ENCODE measurements at regions not wholly inside any gene's neighbourhood (a gene's known extent, or its start where the extent isn't known, plus 50 kb on each side); places are given as distances from the start of the nearest gene placed in this dataset.

DNA sequence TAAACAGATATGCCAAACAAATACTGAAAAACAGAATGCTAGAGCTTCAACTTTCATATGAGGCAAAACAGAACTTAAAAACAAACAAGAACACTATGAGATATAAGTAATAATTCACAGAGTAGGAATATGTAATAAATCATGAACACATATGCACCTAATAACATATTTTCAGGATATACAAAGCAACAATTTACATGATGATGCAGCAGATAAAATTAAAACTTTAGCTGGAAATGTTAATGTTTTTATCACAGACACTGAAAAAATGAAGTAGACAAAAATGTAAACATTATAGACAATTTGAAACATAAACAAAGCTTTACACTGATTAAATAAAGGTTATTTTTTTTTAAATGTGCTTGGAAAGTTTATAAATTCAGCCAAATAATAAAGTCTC, 443.1 kb upstream of the NFIA start:
- Histone ChIP-seq H3K27me3 (ENCODE audit: insufficient read depth, low read length) (no peaks in the 10 kb centered on the region; the same call in 1 of the 2 replicates), H3K27ac (ENCODE audit: low read depth, low read length) (no peak overlapping the region), H3K36me3 (ENCODE audit: control insufficient read depth in 1 of 2, insufficient read depth in 2 of 2, low read length in 2 of 2) (no peaks in the 10 kb centered on the region), H3K9me3 (ENCODE audit: control insufficient read depth in 1 of 2, insufficient read depth in 1 of 2, low read depth in 1 of 2, low read length in 2 of 2) (no peaks in the 10 kb centered on the region), H3K9me2 (ENCODE audit: insufficient read depth) (no peaks in the 10 kb centered on the region), H4K20me1 (ENCODE audit: insufficient read depth) (no peaks in the 10 kb centered on the region), H3K4me2 (ENCODE audit: low read length) (no peak overlapping the region), H3K4me1 (ENCODE audit: control insufficient read depth in 1 of 2, insufficient read depth in 2 of 2, low read length in 2 of 2) (no peaks in the 10 kb centered on the region), H2AFZ (ENCODE audit: low read depth, low read length, poor library complexity, severe bottlenecking) (peak overlapping the region; percentile 26), H3K79me2 (ENCODE audit: insufficient read depth, low read length) (no peaks in the 10 kb centered on the region), H3K9ac (ENCODE audit: low read length) (no peak overlapping the region), H3K4me3 (replicated peaks in 1 of 2; ENCODE audit: low read depth in 1 of 2, low read length in 2 of 2) (no peak overlapping the region)
- POLR2A ChIA-PET: no interaction called here
- CTCF ChIA-PET: no interaction called here
- no TSS peak for BruUV-seq (replicated peaks)
- DNase-seq (ENCODE audit: low read depth, low spot score) (no peak), ATAC-seq (no peak)
- intact Hi-C loops (cut with micrococcal nuclease): no loop called here
- no peak for TF ChIP-seq EGR1 (IDR thresholded peaks at IDR 0.05; ENCODE audit: low read depth)
- no peak for TF ChIP-seq CBX3 (IDR thresholded peaks at IDR 0.05; ENCODE audit: low read depth)
- RAD21 ChIA-PET (ENCODE audit: low non-redundant PET in 1 of 2, low total read pairs in 2 of 2, uncharacterized antibody in 2 of 2, unreplicated experiment in 2 of 2): no interaction called here

DNA sequence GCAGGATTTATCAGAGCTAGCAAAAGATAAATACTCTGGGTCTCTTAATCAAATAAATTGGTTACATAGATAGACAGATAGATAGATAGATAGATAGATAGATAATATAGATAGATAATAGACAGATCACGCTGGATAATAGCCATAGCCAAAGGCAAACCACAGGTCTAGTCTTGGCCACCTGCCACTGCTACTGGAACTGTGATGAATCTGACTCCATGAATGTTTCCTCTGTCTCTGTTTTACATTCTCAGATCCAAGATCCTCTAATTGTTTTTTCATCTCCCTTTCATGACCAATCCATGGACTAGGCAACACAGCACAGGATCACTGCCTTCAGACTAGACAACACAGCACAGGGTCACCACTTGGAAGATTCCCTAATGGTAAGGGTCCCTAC, 444.7 kb upstream of the NFIA start:
- no peaks in the 10 kb centered on the region for H3K36me3 ChIP-seq (ENCODE audit: control insufficient read depth in 1 of 2, insufficient read depth in 2 of 2, low read length in 2 of 2)
- no peaks in the 10 kb centered on the region for H3K9me3 ChIP-seq (ENCODE audit: control insufficient read depth in 1 of 2, insufficient read depth in 1 of 2, low read depth in 1 of 2, low read length in 2 of 2)
- H3K4me2 ChIP-seq (ENCODE audit: low read length): no peak overlapping the region
- POLR2A ChIA-PET: no interaction called here
- no TSS peak for BruUV-seq (replicated peaks)
- H3K4me3 ChIP-seq (replicated peaks in 1 of 2; ENCODE audit: low read depth in 1 of 2, low read length in 2 of 2): no peak overlapping the region
- H2AFZ ChIP-seq (ENCODE audit: low read depth, low read length, poor library complexity, severe bottlenecking): no peak overlapping the region
- H3K27ac ChIP-seq (ENCODE audit: low read depth, low read length): no peak overlapping the region
- H3K27me3 ChIP-seq (ENCODE audit: insufficient read depth, low read length): no peaks in the 10 kb centered on the region; the same call in 1 of the 2 replicates
- no peak for DNase-seq (ENCODE audit: low read depth, low spot score)
- RAD21 ChIA-PET (ENCODE audit: low non-redundant PET in 1 of 2, low total read pairs in 2 of 2, uncharacterized antibody in 2 of 2, unreplicated experiment in 2 of 2): no interaction called here
- H3K4me1 ChIP-seq (ENCODE audit: control insufficient read depth in 1 of 2, insufficient read depth in 2 of 2, low read length in 2 of 2): no peaks in the 10 kb centered on the region
- CTCF ChIA-PET: no interaction called here
- ATAC-seq: no peak
- H3K9ac ChIP-seq (ENCODE audit: low read length): no peak overlapping the region
- no peaks in the 10 kb centered on the region for H3K9me2 ChIP-seq (ENCODE audit: insufficient read depth)
- H3K79me2 ChIP-seq (ENCODE audit: insufficient read depth, low read length): no peaks in the 10 kb centered on the region
- no peaks in the 10 kb centered on the region for H4K20me1 ChIP-seq (ENCODE audit: insufficient read depth)
- intact Hi-C loops (cut with micrococcal nuclease): no loop called here
- no peak for TF ChIP-seq SIN3A (IDR thresholded peaks at IDR 0.05; ENCODE audit: low read depth)
- no peak for TF ChIP-seq TCF7L2 (IDR thresholded peaks at IDR 0.05; ENCODE audit: borderline replicate concordance, extremely low read depth, insufficient read depth, insufficient read length)
- no peak for TF ChIP-seq FOSL1 (IDR thresholded peaks at IDR 0.05; ENCODE audit: low read depth)
- no peak for TF ChIP-seq SP1 (IDR thresholded peaks at IDR 0.05; ENCODE audit: low read depth)
- no peak for TF ChIP-seq RAD21 (IDR thresholded peaks at IDR 0.05; ENCODE audit: low read depth)
- no peak for TF ChIP-seq POLR2AphosphoS5 (IDR thresholded peaks at IDR 0.05; ENCODE audit: low read depth, low read length)
- no peak for TF ChIP-seq ZNF274 (IDR thresholded peaks at IDR 0.05; ENCODE audit: low read depth, low read length)
- no peak for TF ChIP-seq EZH2phosphoT487 (IDR thresholded peaks at IDR 0.05; ENCODE audit: borderline replicate concordance)
- TF ChIP-seq CEBPB (IDR thresholded peaks at IDR 0.05; ENCODE audit: low read depth): no peak
- no peak for TF ChIP-seq POLR2A (IDR thresholded peaks at IDR 0.05; ENCODE audit: borderline replicate concordance, extremely low read depth, insufficient read depth, insufficient read length)
- TF ChIP-seq JUND (IDR thresholded peaks at IDR 0.05): no peak
- TF ChIP-seq CBX3 (IDR thresholded peaks at IDR 0.05; ENCODE audit: low read depth): no peak
- TF ChIP-seq, protein P1, sequence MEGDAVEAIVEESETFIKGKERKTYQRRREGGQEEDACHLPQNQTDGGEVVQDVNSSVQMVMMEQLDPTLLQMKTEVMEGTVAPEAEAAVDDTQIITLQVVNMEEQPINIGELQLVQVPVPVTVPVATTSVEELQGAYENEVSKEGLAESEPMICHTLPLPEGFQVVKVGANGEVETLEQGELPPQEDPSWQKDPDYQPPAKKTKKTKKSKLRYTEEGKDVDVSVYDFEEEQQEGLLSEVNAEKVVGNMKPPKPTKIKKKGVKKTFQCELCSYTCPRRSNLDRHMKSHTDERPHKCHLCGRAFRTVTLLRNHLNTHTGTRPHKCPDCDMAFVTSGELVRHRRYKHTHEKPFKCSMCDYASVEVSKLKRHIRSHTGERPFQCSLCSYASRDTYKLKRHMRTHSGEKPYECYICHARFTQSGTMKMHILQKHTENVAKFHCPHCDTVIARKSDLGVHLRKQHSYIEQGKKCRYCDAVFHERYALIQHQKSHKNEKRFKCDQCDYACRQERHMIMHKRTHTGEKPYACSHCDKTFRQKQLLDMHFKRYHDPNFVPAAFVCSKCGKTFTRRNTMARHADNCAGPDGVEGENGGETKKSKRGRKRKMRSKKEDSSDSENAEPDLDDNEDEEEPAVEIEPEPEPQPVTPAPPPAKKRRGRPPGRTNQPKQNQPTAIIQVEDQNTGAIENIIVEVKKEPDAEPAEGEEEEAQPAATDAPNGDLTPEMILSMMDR (IDR thresholded peaks at IDR 0.05 in 2 of 3, conservative IDR thresholded peaks at IDR 0.05 in 1 of 3; ENCODE audit: borderline replicate concordance in 1 of 3, insufficient read depth in 1 of 3, low read depth in 2 of 3, low read length in 2 of 3): no peak
- TF ChIP-seq ELF1 (IDR thresholded peaks at IDR 0.05; ENCODE audit: borderline replicate concordance, low read depth): no peak
- no peak for TF ChIP-seq EZH2 (IDR thresholded peaks at IDR 0.05)
- TF ChIP-seq, protein P2, sequence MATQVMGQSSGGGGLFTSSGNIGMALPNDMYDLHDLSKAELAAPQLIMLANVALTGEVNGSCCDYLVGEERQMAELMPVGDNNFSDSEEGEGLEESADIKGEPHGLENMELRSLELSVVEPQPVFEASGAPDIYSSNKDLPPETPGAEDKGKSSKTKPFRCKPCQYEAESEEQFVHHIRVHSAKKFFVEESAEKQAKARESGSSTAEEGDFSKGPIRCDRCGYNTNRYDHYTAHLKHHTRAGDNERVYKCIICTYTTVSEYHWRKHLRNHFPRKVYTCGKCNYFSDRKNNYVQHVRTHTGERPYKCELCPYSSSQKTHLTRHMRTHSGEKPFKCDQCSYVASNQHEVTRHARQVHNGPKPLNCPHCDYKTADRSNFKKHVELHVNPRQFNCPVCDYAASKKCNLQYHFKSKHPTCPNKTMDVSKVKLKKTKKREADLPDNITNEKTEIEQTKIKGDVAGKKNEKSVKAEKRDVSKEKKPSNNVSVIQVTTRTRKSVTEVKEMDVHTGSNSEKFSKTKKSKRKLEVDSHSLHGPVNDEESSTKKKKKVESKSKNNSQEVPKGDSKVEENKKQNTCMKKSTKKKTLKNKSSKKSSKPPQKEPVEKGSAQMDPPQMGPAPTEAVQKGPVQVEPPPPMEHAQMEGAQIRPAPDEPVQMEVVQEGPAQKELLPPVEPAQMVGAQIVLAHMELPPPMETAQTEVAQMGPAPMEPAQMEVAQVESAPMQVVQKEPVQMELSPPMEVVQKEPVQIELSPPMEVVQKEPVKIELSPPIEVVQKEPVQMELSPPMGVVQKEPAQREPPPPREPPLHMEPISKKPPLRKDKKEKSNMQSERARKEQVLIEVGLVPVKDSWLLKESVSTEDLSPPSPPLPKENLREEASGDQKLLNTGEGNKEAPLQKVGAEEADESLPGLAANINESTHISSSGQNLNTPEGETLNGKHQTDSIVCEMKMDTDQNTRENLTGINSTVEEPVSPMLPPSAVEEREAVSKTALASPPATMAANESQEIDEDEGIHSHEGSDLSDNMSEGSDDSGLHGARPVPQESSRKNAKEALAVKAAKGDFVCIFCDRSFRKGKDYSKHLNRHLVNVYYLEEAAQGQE (IDR thresholded peaks at IDR 0.05; ENCODE audit: low read depth): no peak
- TF ChIP-seq SRF (IDR thresholded peaks at IDR 0.05; ENCODE audit: low read depth): no peak

Measured in HCT116 (cell line).